Upper lobe of left lung (tissue), 4 donors: ENCODE measurements at regions not wholly inside any gene's neighbourhood (a gene's known extent, or its start where the extent isn't known, plus 50 kb on each side); places are given as distances from the start of the nearest gene placed in this dataset.

ENCODE experiments used
- POLR2AphosphoS5 ChIP-seq, 2 donors: sonication (generic); formaldehyde crosslinking; IDR thresholded peaks; one replicate each; pipeline ENCODE4 v1.5.1; 2017; ENCODE audit warnings: antibody characterized with exemption in 2 of 2
- TF ChIP-seq, protein P1 (sequence below), 6 experiments: fragments of 450-650 bp in 4 of 6; fragments of 200-600 bp in 2 of 6; sonication (generic) in 2 of 6; IDR thresholded peaks; one replicate each; pipeline ENCODE4 v1.5.1; 2016 to 2019; ENCODE audit warnings: antibody characterized with exemption in 6 of 6

DNA sequence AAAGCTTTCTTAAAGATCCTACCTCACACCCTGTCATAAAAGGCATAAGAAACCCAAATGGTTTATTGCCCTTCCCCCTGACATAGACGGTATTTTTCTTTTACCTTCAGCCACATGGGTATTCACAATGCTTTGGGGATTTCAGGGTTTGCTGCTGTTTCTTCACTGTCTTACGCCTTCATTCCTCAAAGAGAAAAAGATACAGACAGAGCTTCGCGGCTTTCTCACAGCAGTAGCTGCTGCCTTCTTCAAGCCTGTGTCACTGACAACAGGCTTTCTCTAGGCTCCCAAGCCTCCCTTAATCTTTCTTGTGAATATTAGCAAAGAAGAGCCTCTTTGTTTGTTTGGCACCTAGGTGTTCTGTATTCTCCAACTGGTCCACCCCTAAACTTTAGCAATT lies 197.4 kb upstream of the ARID2 start:
- TF ChIP-seq, protein P1, sequence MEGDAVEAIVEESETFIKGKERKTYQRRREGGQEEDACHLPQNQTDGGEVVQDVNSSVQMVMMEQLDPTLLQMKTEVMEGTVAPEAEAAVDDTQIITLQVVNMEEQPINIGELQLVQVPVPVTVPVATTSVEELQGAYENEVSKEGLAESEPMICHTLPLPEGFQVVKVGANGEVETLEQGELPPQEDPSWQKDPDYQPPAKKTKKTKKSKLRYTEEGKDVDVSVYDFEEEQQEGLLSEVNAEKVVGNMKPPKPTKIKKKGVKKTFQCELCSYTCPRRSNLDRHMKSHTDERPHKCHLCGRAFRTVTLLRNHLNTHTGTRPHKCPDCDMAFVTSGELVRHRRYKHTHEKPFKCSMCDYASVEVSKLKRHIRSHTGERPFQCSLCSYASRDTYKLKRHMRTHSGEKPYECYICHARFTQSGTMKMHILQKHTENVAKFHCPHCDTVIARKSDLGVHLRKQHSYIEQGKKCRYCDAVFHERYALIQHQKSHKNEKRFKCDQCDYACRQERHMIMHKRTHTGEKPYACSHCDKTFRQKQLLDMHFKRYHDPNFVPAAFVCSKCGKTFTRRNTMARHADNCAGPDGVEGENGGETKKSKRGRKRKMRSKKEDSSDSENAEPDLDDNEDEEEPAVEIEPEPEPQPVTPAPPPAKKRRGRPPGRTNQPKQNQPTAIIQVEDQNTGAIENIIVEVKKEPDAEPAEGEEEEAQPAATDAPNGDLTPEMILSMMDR (IDR thresholded peaks at IDR 0.05): no peak
- TF ChIP-seq POLR2AphosphoS5 (IDR thresholded peaks at IDR 0.05): no peak
